ENCODE measurements at regions not wholly inside any gene's neighbourhood (a gene's known extent, or its start where the extent isn't known, plus 50 kb on each side); places are given as distances from the start of the nearest gene placed in this dataset.

DNA sequence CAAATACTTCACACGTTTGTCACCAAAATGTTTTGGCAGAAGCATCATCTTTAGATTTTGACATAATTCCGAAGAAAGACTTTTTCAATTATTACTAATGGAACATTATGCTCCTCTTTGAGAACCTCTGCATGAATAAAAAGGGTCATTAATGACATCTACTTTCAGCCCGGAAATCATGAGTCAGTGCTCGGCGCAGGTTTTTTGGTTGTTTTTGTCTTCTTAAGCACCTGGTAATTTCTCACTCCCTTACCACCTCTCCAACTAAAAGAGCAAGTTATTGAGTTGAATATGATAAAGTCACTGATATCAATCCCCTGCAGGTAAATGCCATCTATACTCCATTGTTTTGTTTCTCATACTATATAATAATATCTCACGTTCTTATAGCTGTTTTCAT, 113.0 kb upstream of the PBX1 start:
- TF ChIP-seq, protein P1, sequence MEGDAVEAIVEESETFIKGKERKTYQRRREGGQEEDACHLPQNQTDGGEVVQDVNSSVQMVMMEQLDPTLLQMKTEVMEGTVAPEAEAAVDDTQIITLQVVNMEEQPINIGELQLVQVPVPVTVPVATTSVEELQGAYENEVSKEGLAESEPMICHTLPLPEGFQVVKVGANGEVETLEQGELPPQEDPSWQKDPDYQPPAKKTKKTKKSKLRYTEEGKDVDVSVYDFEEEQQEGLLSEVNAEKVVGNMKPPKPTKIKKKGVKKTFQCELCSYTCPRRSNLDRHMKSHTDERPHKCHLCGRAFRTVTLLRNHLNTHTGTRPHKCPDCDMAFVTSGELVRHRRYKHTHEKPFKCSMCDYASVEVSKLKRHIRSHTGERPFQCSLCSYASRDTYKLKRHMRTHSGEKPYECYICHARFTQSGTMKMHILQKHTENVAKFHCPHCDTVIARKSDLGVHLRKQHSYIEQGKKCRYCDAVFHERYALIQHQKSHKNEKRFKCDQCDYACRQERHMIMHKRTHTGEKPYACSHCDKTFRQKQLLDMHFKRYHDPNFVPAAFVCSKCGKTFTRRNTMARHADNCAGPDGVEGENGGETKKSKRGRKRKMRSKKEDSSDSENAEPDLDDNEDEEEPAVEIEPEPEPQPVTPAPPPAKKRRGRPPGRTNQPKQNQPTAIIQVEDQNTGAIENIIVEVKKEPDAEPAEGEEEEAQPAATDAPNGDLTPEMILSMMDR (IDR thresholded peaks at IDR 0.05; ENCODE audit: poor library complexity, severe bottlenecking) = no peak
- TF ChIP-seq EP300 (conservative IDR thresholded peaks at IDR 0.05; ENCODE audit: poor library complexity, severe bottlenecking) = no peak
- no peak for TF ChIP-seq RAD21 (conservative IDR thresholded peaks at IDR 0.05)
- no peak for TF ChIP-seq EZH2 (IDR thresholded peaks at IDR 0.05; ENCODE audit: borderline replicate concordance, insufficient read depth, low read length, poor library complexity, severe bottlenecking)
- no peak for TF ChIP-seq POLR2AphosphoS5 (IDR thresholded peaks at IDR 0.05)
- TF ChIP-seq REST (IDR thresholded peaks at IDR 0.05; ENCODE audit: borderline replicate concordance) = no peak
- TF ChIP-seq TAF1 (IDR thresholded peaks at IDR 0.05; ENCODE audit: low read depth) = no peak
- TF ChIP-seq SMC3 (conservative IDR thresholded peaks at IDR 0.05; ENCODE audit: poor library complexity) = no peak

Measured in neural cell (in vitro differentiated cells).